Lower leg skin (tissue), 3 donors: ENCODE measurements at regions not wholly inside any gene's neighbourhood (a gene's known extent, or its start where the extent isn't known, plus 50 kb on each side); places are given as distances from the start of the nearest gene placed in this dataset.
"Not testable (repeated sequence)": the region's sequence is repeated elsewhere in the genome, so short reads cannot be mapped to it uniquely, and the experiment has no call there.

Experiments
- POLR2A ChIP-seq, 2 donors: fragments of 450-650 bp; IDR thresholded peaks; one replicate each; pipeline ENCODE4 v1.6.1; 2016 to 2017; ENCODE audit warnings: antibody characterized with exemption in 2 of 2, mild to moderate bottlenecking in 1 of 2, moderate library complexity in 1 of 2
- TF ChIP-seq, protein P1 (sequence below), 3 donors: fragments of 450-650 bp; IDR thresholded peaks; one replicate each; pipeline ENCODE4 v1.5.1; 2016; ENCODE audit warnings: antibody characterized with exemption in 3 of 3, mild to moderate bottlenecking in 3 of 3, moderate library complexity in 2 of 3

GRCh38 chr13:62379241-62379640, 963.6 kb upstream of the PCDH20 start:
- TF ChIP-seq POLR2A (IDR thresholded peaks at IDR 0.05), result not testable (repeated sequence)
- TF ChIP-seq, protein P1, sequence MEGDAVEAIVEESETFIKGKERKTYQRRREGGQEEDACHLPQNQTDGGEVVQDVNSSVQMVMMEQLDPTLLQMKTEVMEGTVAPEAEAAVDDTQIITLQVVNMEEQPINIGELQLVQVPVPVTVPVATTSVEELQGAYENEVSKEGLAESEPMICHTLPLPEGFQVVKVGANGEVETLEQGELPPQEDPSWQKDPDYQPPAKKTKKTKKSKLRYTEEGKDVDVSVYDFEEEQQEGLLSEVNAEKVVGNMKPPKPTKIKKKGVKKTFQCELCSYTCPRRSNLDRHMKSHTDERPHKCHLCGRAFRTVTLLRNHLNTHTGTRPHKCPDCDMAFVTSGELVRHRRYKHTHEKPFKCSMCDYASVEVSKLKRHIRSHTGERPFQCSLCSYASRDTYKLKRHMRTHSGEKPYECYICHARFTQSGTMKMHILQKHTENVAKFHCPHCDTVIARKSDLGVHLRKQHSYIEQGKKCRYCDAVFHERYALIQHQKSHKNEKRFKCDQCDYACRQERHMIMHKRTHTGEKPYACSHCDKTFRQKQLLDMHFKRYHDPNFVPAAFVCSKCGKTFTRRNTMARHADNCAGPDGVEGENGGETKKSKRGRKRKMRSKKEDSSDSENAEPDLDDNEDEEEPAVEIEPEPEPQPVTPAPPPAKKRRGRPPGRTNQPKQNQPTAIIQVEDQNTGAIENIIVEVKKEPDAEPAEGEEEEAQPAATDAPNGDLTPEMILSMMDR (IDR thresholded peaks at IDR 0.05), result not testable (repeated sequence)
